Neuron (in vitro differentiated cells): ENCODE measurements at regions not wholly inside any gene's neighbourhood (a gene's known extent, or its start where the extent isn't known, plus 50 kb on each side); places are given as distances from the start of the nearest gene placed in this dataset.
"Not testable (repeated sequence)": the region's sequence is repeated elsewhere in the genome, so short reads cannot be mapped to it uniquely, and the experiment has no call there.

ENCODE experiments used
- H2AFZ ChIP-seq: one replicate; pipeline ENCODE4 v1.6.1; 2013; ENCODE audit warnings: low read depth, mild to moderate bottlenecking, inconsistent platforms, low read length, moderate library complexity
- H3K27me3 ChIP-seq: one replicate; pipeline ENCODE4 v1.6.1; 2013; ENCODE audit warnings: low read length; ENCODE audit not compliant: insufficient read depth
- H3K36me3 ChIP-seq: one replicate; pipeline ENCODE4 v1.6.1; 2013; ENCODE audit warnings: low read length; ENCODE audit not compliant: insufficient read depth
- H3K4me1 ChIP-seq: one replicate; pipeline ENCODE4 v1.6.1; 2013; ENCODE audit warnings: low read length; ENCODE audit not compliant: insufficient read depth
- H3K4me3 ChIP-seq: 2 replicates; pipeline ENCODE4 v1.5.1; 2013; ENCODE audit warnings: mild to moderate bottlenecking, low read length, moderate library complexity
- H3K9me3 ChIP-seq: one replicate; pipeline ENCODE4 v1.6.1; 2013; ENCODE audit warnings: low read length

- Histone ChIP-seq H3K27me3 (no peaks in the 10 kb centered on the region), H3K4me3 (no peak overlapping the region), H2AFZ (no peak overlapping the region), H3K4me1 (no peaks in the 10 kb centered on the region), H3K36me3 (no peaks in the 10 kb centered on the region), H3K9me3 (no peaks in the 10 kb centered on the region)
Observed at GRCh38 chr6:81128671-81129070, 623.8 kb downstream of the TENT5A start.

GRCh38 chr6:81126150-81126549 is 626.3 kb downstream of the TENT5A start:
- H3K4me3 ChIP-seq, result no peak overlapping the region
- H2AFZ ChIP-seq, result no peak overlapping the region
- H3K4me1 ChIP-seq, result no peaks in the 10 kb centered on the region
- no peaks in the 10 kb centered on the region for H3K36me3 ChIP-seq
- H3K27me3 ChIP-seq, result no peaks in the 10 kb centered on the region
- no peaks in the 10 kb centered on the region for H3K9me3 ChIP-seq

- Histone ChIP-seq H3K36me3 (no peaks in the 10 kb centered on the region), H2AFZ (no peak overlapping the region), H3K4me1 (no peaks in the 10 kb centered on the region), H3K27me3 (no peaks in the 10 kb centered on the region), H3K4me3 (no peak overlapping the region), H3K9me3 (no peaks in the 10 kb centered on the region)
Observed at GRCh38 chr6:81120280-81120679, 632.2 kb downstream of the TENT5A start.

GRCh38 chr6:81105998-81106397 is 646.5 kb downstream of the TENT5A start:
- no peaks in the 10 kb centered on the region for H3K27me3 ChIP-seq
- no peak overlapping the region for H3K4me3 ChIP-seq
- no peak overlapping the region for H2AFZ ChIP-seq
- no peaks in the 10 kb centered on the region for H3K36me3 ChIP-seq
- no peaks in the 10 kb centered on the region for H3K9me3 ChIP-seq
- no peaks in the 10 kb centered on the region for H3K4me1 ChIP-seq

GRCh38 chr6:81098109-81098814 is 654.2 kb downstream of the TENT5A start:
- H2AFZ ChIP-seq, result no peak overlapping the region
- H3K27me3 ChIP-seq, result no peaks in the 10 kb centered on the region
- no peaks in the 10 kb centered on the region for H3K9me3 ChIP-seq
- H3K4me3 ChIP-seq, result no peak overlapping the region
- H3K4me1 ChIP-seq, result no peaks in the 10 kb centered on the region
- no peaks in the 10 kb centered on the region for H3K36me3 ChIP-seq

- not testable (repeated sequence) for H3K9me3 ChIP-seq, H2AFZ ChIP-seq, H3K4me1 ChIP-seq, H3K4me3 ChIP-seq, H3K27me3 ChIP-seq, H3K36me3 ChIP-seq
Observed at GRCh38 chr6:81096464-81096863, 656.0 kb downstream of the TENT5A start.

GRCh38 chr6:81093051-81093450 is 659.4 kb downstream of the TENT5A start:
- Histone ChIP-seq H3K4me1 (no peaks in the 10 kb centered on the region), H3K27me3 (no peaks in the 10 kb centered on the region), H3K9me3 (no peaks in the 10 kb centered on the region), H3K36me3 (no peaks in the 10 kb centered on the region), H3K4me3 (no peak overlapping the region), H2AFZ (no peak overlapping the region)

- no peaks in the 10 kb centered on the region for H3K9me3 ChIP-seq
- no peak overlapping the region for H2AFZ ChIP-seq
- no peak overlapping the region for H3K4me3 ChIP-seq
- no peaks in the 10 kb centered on the region for H3K27me3 ChIP-seq
- H3K4me1 ChIP-seq, result no peaks in the 10 kb centered on the region
- no peaks in the 10 kb centered on the region for H3K36me3 ChIP-seq
Observed at GRCh38 chr6:81088145-81088544, 664.3 kb downstream of the TENT5A start.

- Histone ChIP-seq H3K36me3 (no peaks in the 10 kb centered on the region), H3K4me1 (no peaks in the 10 kb centered on the region), H3K4me3 (no peak overlapping the region)
Observed at GRCh38 chr6:81086991-81087390, 665.5 kb downstream of the TENT5A start.

GRCh38 chr6:81085431-81085790 is 667.1 kb downstream of the TENT5A start:
- Histone ChIP-seq H3K27me3 (no peaks in the 10 kb centered on the region), H2AFZ (no peak overlapping the region), H3K4me1 (no peaks in the 10 kb centered on the region), H3K9me3 (no peaks in the 10 kb centered on the region), H3K4me3 (no peak overlapping the region), H3K36me3 (no peaks in the 10 kb centered on the region)

More at GRCh38 chr6:81086991-81087390, 665.5 kb downstream of the TENT5A start:
- Histone ChIP-seq H3K27me3 (no peaks in the 10 kb centered on the region), H2AFZ (no peak overlapping the region), H3K9me3 (no peaks in the 10 kb centered on the region)

GRCh38 chr6:81084776-81085430 is 667.6 kb downstream of the TENT5A start:
- no peak overlapping the region for H2AFZ ChIP-seq
- H3K9me3 ChIP-seq, result no peaks in the 10 kb centered on the region
- no peaks in the 10 kb centered on the region for H3K27me3 ChIP-seq

GRCh38 chr6:81075974-81076373 is 676.5 kb downstream of the TENT5A start:
- no peak overlapping the region for H3K4me3 ChIP-seq
- H3K4me1 ChIP-seq, result peaks cover 2% of the 10 kb centered on the region
- no peaks in the 10 kb centered on the region for H3K9me3 ChIP-seq
- no peaks in the 10 kb centered on the region for H3K27me3 ChIP-seq
- H2AFZ ChIP-seq, result peak overlapping the region; percentile 60
- H3K36me3 ChIP-seq, result no peaks in the 10 kb centered on the region

More at GRCh38 chr6:81084776-81085430, 667.6 kb downstream of the TENT5A start:
- Histone ChIP-seq H3K4me1 (no peaks in the 10 kb centered on the region), H3K36me3 (no peaks in the 10 kb centered on the region), H3K4me3 (no peak overlapping the region)

- H2AFZ ChIP-seq, result no peak overlapping the region
- H3K27me3 ChIP-seq, result no peaks in the 10 kb centered on the region
- H3K4me1 ChIP-seq, result peaks cover 2% of the 10 kb centered on the region
- no peak overlapping the region for H3K4me3 ChIP-seq
- H3K9me3 ChIP-seq, result no peaks in the 10 kb centered on the region
- H3K36me3 ChIP-seq, result no peaks in the 10 kb centered on the region
Observed at GRCh38 chr6:81073318-81073717, 679.2 kb downstream of the TENT5A start.

GRCh38 chr6:81071121-81071520 is 681.4 kb downstream of the TENT5A start:
- H3K4me3 ChIP-seq, result no peak overlapping the region
- no peaks in the 10 kb centered on the region for H3K27me3 ChIP-seq
- peaks cover 2% of the 10 kb centered on the region for H3K4me1 ChIP-seq
- no peaks in the 10 kb centered on the region for H3K9me3 ChIP-seq
- H3K36me3 ChIP-seq, result no peaks in the 10 kb centered on the region
- H2AFZ ChIP-seq, result no peak overlapping the region
